Osteoblast (primary cell): ENCODE measurements at regions not wholly inside any gene's neighbourhood (a gene's known extent, or its start where the extent isn't known, plus 50 kb on each side); places are given as distances from the start of the nearest gene placed in this dataset.
"Not testable (repeated sequence)": the region's sequence is repeated elsewhere in the genome, so short reads cannot be mapped to it uniquely, and the experiment has no call there.

Experiments used
- DNase-seq: peaks from one replicate; pipeline ENCODE4 v3.0.0; 2011; ENCODE audit warnings: low spot score, mixed read lengths; ENCODE audit not compliant: insufficient read length; ENCODE audit errors: missing footprints
- H2AFZ ChIP-seq: 2 replicates; pipeline ENCODE4 v1.6.0; 2011; ENCODE audit warnings: mild to moderate bottlenecking, low read length
- H3K27ac ChIP-seq: 2 replicates; pipeline ENCODE4 v1.5.1; 2011; ENCODE audit warnings: mild to moderate bottlenecking, low read depth, low read length, moderate library complexity
- H3K27me3 ChIP-seq: 2 replicates; pipeline ENCODE4 v1.6.0; 2012; ENCODE audit warnings: mild to moderate bottlenecking, control low read depth, inconsistent platforms, low read length, moderate library complexity; ENCODE audit not compliant: insufficient read depth
- H3K36me3 ChIP-seq: 2 replicates; pipeline ENCODE4 v1.5.1; 2011; ENCODE audit warnings: mild to moderate bottlenecking, low read length, control low read depth, moderate library complexity; ENCODE audit not compliant: insufficient read depth
- H3K4me1 ChIP-seq: 2 replicates; pipeline ENCODE4 v1.5.1; 2011; ENCODE audit warnings: mild to moderate bottlenecking, low read length, control low read depth, moderate library complexity; ENCODE audit not compliant: insufficient read depth
- H3K4me2 ChIP-seq: 2 replicates; pipeline ENCODE4 v1.6.0; 2011; ENCODE audit warnings: mild to moderate bottlenecking, low read length; ENCODE audit not compliant: insufficient read depth
- H3K4me3 ChIP-seq: fragments of 200-600 bp; sonication (generic); 3 replicates; pipeline ENCODE4 v1.5.1; 2012; ENCODE audit warnings: mild to moderate bottlenecking, low read length, inconsistent platforms; ENCODE audit not compliant: insufficient read depth
- H3K79me2 ChIP-seq: 2 replicates; pipeline ENCODE4 v1.6.0; 2012; ENCODE audit warnings: mild to moderate bottlenecking, low read length, control low read depth, inconsistent platforms; ENCODE audit not compliant: insufficient read depth
- H3K9me3 ChIP-seq: 2 replicates; pipeline ENCODE4 v1.5.1; 2011; ENCODE audit warnings: low read depth, low read length, control low read depth
- H4K20me1 ChIP-seq: 2 replicates; pipeline ENCODE4 v1.6.0; 2012; ENCODE audit warnings: mild to moderate bottlenecking, low read length, control low read depth; ENCODE audit not compliant: insufficient read depth
- TF ChIP-seq, protein P1 (sequence below): IDR thresholded peaks from 2 replicates; pipeline ENCODE4 v1.5.1; 2011; ENCODE audit warnings: mild to moderate bottlenecking, low read depth, low read length, moderate library complexity; ENCODE audit errors: extremely low read depth

GRCh38 chr5:33205079-33205478, 235.7 kb upstream of the TARS1 start:
- H3K4me2 ChIP-seq = no peak overlapping the region
- H4K20me1 ChIP-seq = no peaks in the 10 kb centered on the region
- H3K9me3 ChIP-seq = no peaks in the 10 kb centered on the region
- no peak for DNase-seq
- H3K27ac ChIP-seq = no peak overlapping the region
- H3K79me2 ChIP-seq = no peaks in the 10 kb centered on the region
- H3K4me1 ChIP-seq = peaks cover 6% of the 10 kb centered on the region
- TF ChIP-seq, protein P1, sequence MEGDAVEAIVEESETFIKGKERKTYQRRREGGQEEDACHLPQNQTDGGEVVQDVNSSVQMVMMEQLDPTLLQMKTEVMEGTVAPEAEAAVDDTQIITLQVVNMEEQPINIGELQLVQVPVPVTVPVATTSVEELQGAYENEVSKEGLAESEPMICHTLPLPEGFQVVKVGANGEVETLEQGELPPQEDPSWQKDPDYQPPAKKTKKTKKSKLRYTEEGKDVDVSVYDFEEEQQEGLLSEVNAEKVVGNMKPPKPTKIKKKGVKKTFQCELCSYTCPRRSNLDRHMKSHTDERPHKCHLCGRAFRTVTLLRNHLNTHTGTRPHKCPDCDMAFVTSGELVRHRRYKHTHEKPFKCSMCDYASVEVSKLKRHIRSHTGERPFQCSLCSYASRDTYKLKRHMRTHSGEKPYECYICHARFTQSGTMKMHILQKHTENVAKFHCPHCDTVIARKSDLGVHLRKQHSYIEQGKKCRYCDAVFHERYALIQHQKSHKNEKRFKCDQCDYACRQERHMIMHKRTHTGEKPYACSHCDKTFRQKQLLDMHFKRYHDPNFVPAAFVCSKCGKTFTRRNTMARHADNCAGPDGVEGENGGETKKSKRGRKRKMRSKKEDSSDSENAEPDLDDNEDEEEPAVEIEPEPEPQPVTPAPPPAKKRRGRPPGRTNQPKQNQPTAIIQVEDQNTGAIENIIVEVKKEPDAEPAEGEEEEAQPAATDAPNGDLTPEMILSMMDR = no peak
- H3K27me3 ChIP-seq = no peaks in the 10 kb centered on the region
- H3K36me3 ChIP-seq = no peaks in the 10 kb centered on the region
- H2AFZ ChIP-seq = no peak overlapping the region
- no peak overlapping the region for H3K4me3 ChIP-seq

- Histone ChIP-seq H3K27ac (no peak overlapping the region), H4K20me1 (no peaks in the 10 kb centered on the region), H3K36me3 (no peaks in the 10 kb centered on the region), H3K9me3 (no peaks in the 10 kb centered on the region), H3K27me3 (no peaks in the 10 kb centered on the region), H2AFZ (peak overlapping the region; percentile 73), H3K4me3 (no peak overlapping the region), H3K4me2 (no peak overlapping the region), H3K4me1 (peaks cover 6% of the 10 kb centered on the region), H3K79me2 (no peaks in the 10 kb centered on the region)
- TF ChIP-seq, protein P1 = no peak
- peak; percentile 21 for DNase-seq
Observed at GRCh38 chr5:33205727-33206410, 234.9 kb upstream of the TARS1 start.

DNA sequence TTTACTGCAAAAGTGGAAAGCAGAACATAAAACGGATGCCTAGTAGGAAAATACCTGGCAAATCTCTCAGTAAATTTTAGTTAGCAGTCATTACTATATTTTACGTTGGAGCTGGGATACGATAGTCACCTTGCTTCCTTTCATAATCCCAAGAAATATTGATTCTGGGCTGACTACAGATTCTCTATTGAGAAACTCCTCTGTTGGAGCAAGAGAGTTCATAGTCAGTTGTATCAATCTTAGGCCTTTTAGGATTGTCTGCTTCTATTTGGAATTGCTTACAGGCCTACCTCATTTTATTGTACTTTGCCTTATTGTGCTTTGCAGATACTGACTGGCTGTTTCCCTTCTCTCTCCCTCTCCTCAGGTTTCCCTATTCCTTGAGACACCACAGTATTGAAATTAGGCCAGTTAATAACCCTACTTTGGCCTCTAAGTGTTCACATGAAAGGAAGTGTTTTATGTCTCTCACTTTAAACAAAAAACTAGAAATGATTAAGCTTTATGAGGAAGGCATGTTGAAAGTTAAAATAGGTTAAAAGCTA, 233.7 kb upstream of the TARS1 start:
- no peak overlapping the region for H3K4me2 ChIP-seq
- H3K27ac ChIP-seq = no peak overlapping the region
- peaks cover 6% of the 10 kb centered on the region for H3K4me1 ChIP-seq
- TF ChIP-seq, protein P1 = no peak
- no peaks in the 10 kb centered on the region for H4K20me1 ChIP-seq
- H3K79me2 ChIP-seq = no peaks in the 10 kb centered on the region
- H2AFZ ChIP-seq = no peak overlapping the region
- no peak for DNase-seq
- H3K4me3 ChIP-seq = no peak overlapping the region
- H3K36me3 ChIP-seq = no peaks in the 10 kb centered on the region
- H3K27me3 ChIP-seq = no peaks in the 10 kb centered on the region
- H3K9me3 ChIP-seq = no peaks in the 10 kb centered on the region

- Histone ChIP-seq H3K9me3 (no peaks in the 10 kb centered on the region), H4K20me1 (no peaks in the 10 kb centered on the region), H3K4me1 (peaks cover 6% of the 10 kb centered on the region), H3K4me2 (no peak overlapping the region), H2AFZ (no peak overlapping the region), H3K36me3 (no peaks in the 10 kb centered on the region), H3K27ac (no peak overlapping the region), H3K4me3 (no peak overlapping the region), H3K79me2 (no peaks in the 10 kb centered on the region), H3K27me3 (no peaks in the 10 kb centered on the region)
- DNase-seq = no peak
- TF ChIP-seq, protein P1 = no peak
Observed at GRCh38 chr5:33209252-33209651, 231.5 kb upstream of the TARS1 start.

- not testable (repeated sequence) for H3K4me3 ChIP-seq, H3K4me2 ChIP-seq, H3K27me3 ChIP-seq, H3K27ac ChIP-seq, H3K36me3 ChIP-seq, H2AFZ ChIP-seq, H4K20me1 ChIP-seq, H3K9me3 ChIP-seq, H3K79me2 ChIP-seq, H3K4me1 ChIP-seq, DNase-seq
Observed at GRCh38 chr5:33210221-33210620, 230.5 kb upstream of the TARS1 start.
